ENCODE measurements at regions not wholly inside any gene's neighbourhood (a gene's known extent, or its start where the extent isn't known, plus 50 kb on each side); places are given as distances from the start of the nearest gene placed in this dataset.

DNA sequence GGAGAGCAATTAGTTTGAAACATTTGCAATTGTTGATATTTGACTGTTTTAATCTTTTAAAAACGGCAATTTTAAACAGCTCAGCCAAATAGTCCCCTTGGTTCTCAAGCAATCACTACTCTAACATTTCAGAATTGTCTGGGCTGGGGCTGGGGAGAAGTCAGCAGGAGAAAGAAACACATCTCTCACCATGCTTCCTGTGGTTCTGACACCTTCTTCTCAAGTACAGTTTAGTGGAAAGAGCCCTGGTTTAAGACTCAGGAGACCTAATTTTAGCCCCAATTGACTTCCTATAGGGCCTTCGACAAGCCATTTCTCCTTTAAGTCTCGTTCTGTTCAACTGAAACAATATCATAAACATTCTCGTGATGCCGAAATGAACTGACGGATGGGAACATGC, 168.4 kb upstream of the CDYL start:
- no peak for TF ChIP-seq POLR2A (IDR thresholded peaks at IDR 0.05; ENCODE audit: low read depth)
- TF ChIP-seq, protein P1, sequence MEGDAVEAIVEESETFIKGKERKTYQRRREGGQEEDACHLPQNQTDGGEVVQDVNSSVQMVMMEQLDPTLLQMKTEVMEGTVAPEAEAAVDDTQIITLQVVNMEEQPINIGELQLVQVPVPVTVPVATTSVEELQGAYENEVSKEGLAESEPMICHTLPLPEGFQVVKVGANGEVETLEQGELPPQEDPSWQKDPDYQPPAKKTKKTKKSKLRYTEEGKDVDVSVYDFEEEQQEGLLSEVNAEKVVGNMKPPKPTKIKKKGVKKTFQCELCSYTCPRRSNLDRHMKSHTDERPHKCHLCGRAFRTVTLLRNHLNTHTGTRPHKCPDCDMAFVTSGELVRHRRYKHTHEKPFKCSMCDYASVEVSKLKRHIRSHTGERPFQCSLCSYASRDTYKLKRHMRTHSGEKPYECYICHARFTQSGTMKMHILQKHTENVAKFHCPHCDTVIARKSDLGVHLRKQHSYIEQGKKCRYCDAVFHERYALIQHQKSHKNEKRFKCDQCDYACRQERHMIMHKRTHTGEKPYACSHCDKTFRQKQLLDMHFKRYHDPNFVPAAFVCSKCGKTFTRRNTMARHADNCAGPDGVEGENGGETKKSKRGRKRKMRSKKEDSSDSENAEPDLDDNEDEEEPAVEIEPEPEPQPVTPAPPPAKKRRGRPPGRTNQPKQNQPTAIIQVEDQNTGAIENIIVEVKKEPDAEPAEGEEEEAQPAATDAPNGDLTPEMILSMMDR (IDR thresholded peaks at IDR 0.05), result no peak
- no peak for TF ChIP-seq EP300 (IDR thresholded peaks at IDR 0.05)
- TF ChIP-seq POLR2AphosphoS5 (IDR thresholded peaks at IDR 0.05), result no peak
